GM21528 (cell line): ENCODE measurements at regions not wholly inside any gene's neighbourhood (a gene's known extent, or its start where the extent isn't known, plus 50 kb on each side); places are given as distances from the start of the nearest gene placed in this dataset.
"Not testable (repeated sequence)": the region's sequence is repeated elsewhere in the genome, so short reads cannot be mapped to it uniquely, and the experiment has no call there.

ENCODE experiments used
- ATAC-seq: cut with Tn5 transposase; IDR thresholded peaks from one replicate; pipeline ENCODE4 v1.9.1; 2021; ENCODE audit warnings: mild to moderate bottlenecking, moderate library complexity; ENCODE audit not compliant: unreplicated experiment, low FRiP score

DNA sequence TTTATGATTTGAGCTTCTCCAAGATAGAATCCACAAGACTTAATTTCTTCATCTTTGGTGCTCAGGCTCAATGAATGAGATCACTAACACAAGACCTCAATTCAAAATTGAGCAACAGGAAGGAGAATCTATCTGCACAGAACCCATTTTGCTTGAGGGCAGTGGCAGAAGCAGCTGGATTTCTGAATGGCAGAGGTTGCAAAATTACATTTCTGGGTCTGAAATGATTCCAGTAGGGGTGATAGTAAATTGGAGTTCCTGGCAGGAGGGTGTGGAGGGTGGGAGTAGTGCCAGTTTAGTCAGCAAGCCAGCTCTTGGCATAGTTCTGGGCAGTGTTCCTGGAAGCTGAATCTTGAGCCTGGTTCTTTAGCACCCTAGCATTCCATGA lies 281.1 kb downstream of the SLC7A11 start:
- ATAC-seq = no peak

GRCh38 chr4:137960371-137961050 lies 281.6 kb downstream of the SLC7A11 start:
- no peak for ATAC-seq

GRCh38 chr4:137957806-137958205 lies 284.3 kb downstream of the SLC7A11 start:
- ATAC-seq = no peak

GRCh38 chr4:137956256-137956655 lies 285.9 kb downstream of the SLC7A11 start:
- ATAC-seq = no peak

- no peak for ATAC-seq
Measured at GRCh38 chr4:137955595-137955994, 286.6 kb downstream of the SLC7A11 start.

- ATAC-seq = no peak
Measured at GRCh38 chr4:137952116-137952515, 290.0 kb downstream of the SLC7A11 start.

GRCh38 chr4:137950286-137950685 lies 291.9 kb downstream of the SLC7A11 start:
- ATAC-seq = no peak

- ATAC-seq = no peak
Measured at GRCh38 chr4:137949746-137950145, 292.4 kb downstream of the SLC7A11 start.

- ATAC-seq = no peak
Measured at GRCh38 chr4:137946453-137947174, 295.5 kb downstream of the SLC7A11 start.

DNA sequence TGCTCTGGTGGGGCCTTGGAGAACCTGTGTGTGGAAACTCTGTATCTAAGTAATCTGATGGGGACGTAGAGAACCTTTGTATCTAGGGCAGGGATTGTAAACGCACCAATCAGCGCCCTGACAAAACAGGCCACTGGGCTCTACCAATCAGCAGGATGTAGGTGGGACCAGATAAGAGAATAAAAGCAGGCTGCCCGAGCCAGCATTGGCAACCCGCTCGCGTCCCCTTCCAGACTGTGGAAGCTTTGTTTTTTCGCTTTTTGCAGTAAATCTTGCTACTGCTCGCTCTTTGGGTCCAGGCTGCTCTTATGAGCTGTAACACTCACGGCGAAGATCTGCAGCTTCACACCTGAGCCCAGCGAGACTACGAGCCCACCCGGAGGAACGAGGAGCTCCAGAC lies 299.3 kb downstream of the SLC7A11 start:
- ATAC-seq = not testable (repeated sequence)

DNA sequence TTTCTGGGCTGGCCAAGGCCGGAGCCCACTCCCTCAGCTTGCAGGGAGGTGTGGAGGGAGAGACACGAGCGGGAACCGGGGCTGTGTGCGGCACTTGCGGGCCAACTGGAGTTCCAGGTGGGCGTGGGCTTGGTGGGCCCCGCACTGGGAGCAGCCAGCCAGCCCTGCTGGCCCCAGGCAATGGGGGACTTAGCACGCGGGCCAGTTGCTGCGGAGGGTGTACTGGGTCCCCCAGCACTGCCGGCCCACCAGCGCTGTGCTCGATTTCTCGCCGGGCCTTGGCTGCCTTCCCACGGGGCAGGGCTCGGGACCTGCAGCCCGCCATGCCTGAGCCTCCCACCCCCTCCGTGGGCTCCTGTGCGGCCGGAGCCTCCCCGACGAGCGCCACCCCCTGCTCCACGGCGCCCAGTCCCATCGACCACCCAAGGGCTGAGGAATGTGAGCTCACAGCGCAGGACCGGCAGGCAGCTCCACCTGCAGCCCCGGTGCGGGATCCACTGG lies 300.1 kb downstream of the SLC7A11 start:
- ATAC-seq = not testable (repeated sequence)

DNA sequence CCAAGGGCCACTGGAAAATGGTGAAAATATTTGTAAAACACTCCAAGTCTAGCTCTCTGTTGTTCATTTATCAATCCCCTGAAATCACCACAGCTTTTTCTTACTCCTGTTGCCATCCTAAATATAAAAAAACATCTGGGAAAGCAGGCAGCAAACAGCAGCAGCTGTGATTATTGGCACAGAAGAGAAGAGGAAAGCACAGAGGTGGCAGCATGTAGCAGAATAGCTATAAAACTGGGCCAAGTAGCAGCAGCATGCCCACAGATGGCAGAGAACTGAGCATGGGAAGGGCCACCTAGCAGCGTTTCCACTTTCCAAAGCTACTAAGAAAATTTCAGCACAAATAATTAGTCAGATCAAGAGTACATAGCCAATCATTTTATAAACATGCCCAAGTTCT lies 307.2 kb downstream of the SLC7A11 start:
- no peak for ATAC-seq

DNA sequence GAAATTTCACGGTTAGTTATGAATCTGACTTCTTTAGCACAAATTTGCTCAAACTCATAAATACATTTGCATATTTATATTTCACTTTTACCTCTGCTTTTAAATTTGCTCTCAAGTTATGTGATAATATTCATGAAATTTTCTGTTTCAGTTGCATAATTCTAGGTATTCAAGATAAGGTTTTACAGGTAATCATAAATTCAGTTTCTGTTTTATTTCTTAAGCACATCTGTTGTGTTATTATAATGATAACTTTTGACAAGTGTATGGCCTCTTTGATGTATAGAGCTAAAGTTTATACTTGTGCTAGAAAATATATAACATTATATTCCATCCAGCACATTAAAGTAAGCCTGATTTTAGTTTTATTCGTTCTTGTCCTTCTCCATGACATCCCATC lies 308.1 kb downstream of the SLC7A11 start:
- no peak for ATAC-seq

GRCh38 chr4:137927972-137928371 lies 314.2 kb downstream of the SLC7A11 start:
- ATAC-seq = no peak

DNA sequence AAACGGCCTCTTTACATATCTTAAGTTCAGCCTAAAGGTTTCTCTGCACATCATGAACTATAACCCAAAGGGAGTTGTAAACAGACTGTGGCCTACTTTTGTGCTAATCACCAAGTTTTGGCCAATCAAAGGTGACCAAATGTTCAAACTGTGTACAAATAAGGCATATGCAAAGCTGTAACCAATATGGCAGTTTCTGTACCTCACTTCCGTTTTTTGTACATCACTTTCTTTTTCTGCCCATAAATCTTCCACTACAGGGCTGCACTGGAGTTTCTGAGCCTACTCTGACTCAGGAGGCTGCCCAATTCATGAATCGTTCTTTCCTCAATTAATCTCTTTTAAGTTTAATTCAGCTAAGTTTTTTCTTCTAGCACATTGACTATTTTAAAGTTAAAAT lies 318.7 kb downstream of the SLC7A11 start:
- no peak for ATAC-seq

DNA sequence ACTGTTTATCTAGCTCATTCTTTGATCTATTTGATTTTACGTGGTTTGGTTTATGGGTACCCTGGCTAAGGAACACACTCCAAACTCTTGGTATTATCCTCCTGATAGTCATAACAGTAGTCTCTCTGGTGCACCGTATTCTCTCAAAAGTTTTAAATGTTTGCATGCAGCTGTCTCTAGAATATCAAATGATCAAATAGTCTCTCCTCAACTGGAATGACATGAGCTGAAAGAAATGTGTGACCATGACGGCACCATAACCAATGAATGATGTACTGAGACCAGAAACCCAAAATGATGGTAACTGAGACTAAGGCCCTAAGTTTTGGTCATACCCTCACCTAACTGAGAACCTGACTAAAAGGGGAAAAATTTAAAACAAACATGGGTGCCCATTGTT lies 319.4 kb downstream of the SLC7A11 start:
- no peak for ATAC-seq

- ATAC-seq = no peak
Measured at GRCh38 chr4:137909529-137910309, 332.4 kb downstream of the SLC7A11 start.

GRCh38 chr4:137905930-137906329 lies 336.2 kb downstream of the SLC7A11 start:
- ATAC-seq = no peak

- no peak for ATAC-seq
Measured at GRCh38 chr4:137901114-137901513, 341.0 kb downstream of the SLC7A11 start.

GRCh38 chr4:137896221-137896737 lies 345.9 kb downstream of the SLC7A11 start:
- ATAC-seq = no peak

GRCh38 chr4:137895515-137895914 lies 346.6 kb downstream of the SLC7A11 start:
- ATAC-seq = not testable (repeated sequence)
